Left ventricle myocardium inferior (tissue), 1 donor: ENCODE measurements at regions not wholly inside any gene's neighbourhood (a gene's known extent, or its start where the extent isn't known, plus 50 kb on each side); places are given as distances from the start of the nearest gene placed in this dataset.
"Not testable (repeated sequence)": the region's sequence is repeated elsewhere in the genome, so short reads cannot be mapped to it uniquely, and the experiment has no call there.

ENCODE experiments used
- DNase-seq: peaks from one replicate; pipeline ENCODE4 v3.0.0-alpha.2; 2020
- H3K27ac ChIP-seq: fragments of 200-600 bp; replicated peaks from 2 replicates; pipeline ENCODE4 v1.8.0; 2021
- H3K27me3 ChIP-seq: fragments of 200-600 bp; 2 replicates; pipeline ENCODE4 v1.8.0; 2021; ENCODE audit warnings: low read depth
- H3K36me3 ChIP-seq: fragments of 200-600 bp; 2 replicates; pipeline ENCODE4 v1.8.0; 2021
- H3K4me1 ChIP-seq: fragments of 200-600 bp; 2 replicates; pipeline ENCODE4 v1.8.0; 2021
- H3K4me3 ChIP-seq: fragments of 200-600 bp; 2 replicates; pipeline ENCODE4 v1.8.0; 2021; ENCODE audit warnings: mild to moderate bottlenecking, moderate library complexity
- H3K9me3 ChIP-seq: fragments of 200-600 bp; replicated peaks from 2 replicates; pipeline ENCODE4 v1.8.0; 2021
- CTCF ChIP-seq: fragments of 200-600 bp; IDR thresholded peaks from 2 replicates; pipeline ENCODE4 v1.8.0; 2021; ENCODE audit warnings: antibody characterized with exemption, mild to moderate bottlenecking, borderline replicate concordance
- intact Hi-C: fragments of 100-400 bp; cut with micrococcal nuclease; formaldehyde crosslinking; loops from one replicate; pipeline ENCODE4 v1.11.0; 2022
- donor health status: DM: no; HTN: yes; CAD: no; lungs with severe emphysema.

- peaks cover 59% of the 10 kb centered on the region for H3K27me3 ChIP-seq
- H3K4me3 ChIP-seq, result no peak overlapping the region
- peaks cover 4% of the 10 kb centered on the region for H3K4me1 ChIP-seq
- intact Hi-C loops, result no loop called here
- no peak for TF ChIP-seq CTCF
- H3K9me3 ChIP-seq, result no peaks in the 10 kb centered on the region
- H3K27ac ChIP-seq, result no peak overlapping the region
- no peaks in the 10 kb centered on the region for H3K36me3 ChIP-seq
- no peak for DNase-seq
Measured at GRCh38 chr10:26627324-26627723, 70.2 kb upstream of the PDSS1 start.

GRCh38 chr10:26628395-26628794 is 69.1 kb upstream of the PDSS1 start:
- H3K4me3 ChIP-seq, result no peak overlapping the region
- H3K4me1 ChIP-seq, result no peaks in the 10 kb centered on the region
- no peak for DNase-seq
- TF ChIP-seq CTCF, result no peak
- H3K36me3 ChIP-seq, result no peaks in the 10 kb centered on the region
- H3K27ac ChIP-seq, result no peak overlapping the region
- peaks cover 7% of the 10 kb centered on the region for H3K9me3 ChIP-seq
- intact Hi-C loops, result no loop called here
- H3K27me3 ChIP-seq, result peaks cover 48% of the 10 kb centered on the region

- H3K4me1 ChIP-seq, H3K36me3 ChIP-seq, H3K27ac ChIP-seq, H3K4me3 ChIP-seq, H3K9me3 ChIP-seq, intact Hi-C loops, DNase-seq: not testable (repeated sequence)
- peaks cover 13% of the 10 kb centered on the region for H3K27me3 ChIP-seq
Measured at GRCh38 chr10:26632171-26632570, 65.3 kb upstream of the PDSS1 start.

GRCh38 chr10:26634111-26634510 is 63.4 kb upstream of the PDSS1 start:
- H3K9me3 ChIP-seq, intact Hi-C loops, H3K4me3 ChIP-seq, H3K36me3 ChIP-seq, DNase-seq, H3K4me1 ChIP-seq, H3K27me3 ChIP-seq, H3K27ac ChIP-seq: not testable (repeated sequence)

- H3K4me3 ChIP-seq, result no peak overlapping the region
- no peak for DNase-seq
- no peaks in the 10 kb centered on the region for H3K4me1 ChIP-seq
- H3K27ac ChIP-seq, result no peak overlapping the region
- H3K9me3 ChIP-seq, result peaks cover 15% of the 10 kb centered on the region
- H3K36me3 ChIP-seq, result no peaks in the 10 kb centered on the region
- TF ChIP-seq CTCF, result no peak
- intact Hi-C loops, result no loop called here
- no peaks in the 10 kb centered on the region for H3K27me3 ChIP-seq
Measured at GRCh38 chr10:26637521-26638275, 59.8 kb upstream of the PDSS1 start.

GRCh38 chr10:26640391-26640790 is 57.1 kb upstream of the PDSS1 start:
- Histone ChIP-seq H3K27me3 (peaks cover 2% of the 10 kb centered on the region), H3K4me1 (no peaks in the 10 kb centered on the region), H3K4me3 (no peak overlapping the region), H3K27ac (no peak overlapping the region), H3K9me3 (peaks cover 10% of the 10 kb centered on the region), H3K36me3 (no peaks in the 10 kb centered on the region)
- intact Hi-C loops, result no loop called here
- no peak for TF ChIP-seq CTCF
- no peak for DNase-seq
